GM23248 (cell line): ENCODE measurements at regions not wholly inside any gene's neighbourhood (a gene's known extent, or its start where the extent isn't known, plus 50 kb on each side); places are given as distances from the start of the nearest gene placed in this dataset.

Experiments used
- DNase-seq: peaks from one replicate; pipeline ENCODE4 v3.0.0-alpha.2; 2015
- H2AFZ ChIP-seq: fragments of 200-600 bp; sonication (generic); 2 replicates; pipeline ENCODE4 v1.6.1; 2016; ENCODE audit warnings: antibody characterized with exemption
- H3F3A ChIP-seq: fragments of 200-600 bp; sonication (generic); 2 replicates; pipeline ENCODE4 v1.6.1; 2016; ENCODE audit warnings: mild to moderate bottlenecking, antibody characterized with exemption, mixed run types; ENCODE audit not compliant: insufficient read depth
- H3K27ac ChIP-seq: fragments of 200-600 bp; sonication (generic); 2 replicates; pipeline ENCODE4 v1.5.1; 2016; ENCODE audit warnings: mild to moderate bottlenecking
- H3K27me3 ChIP-seq: fragments of 200-600 bp; sonication (generic); replicated peaks from 2 replicates; pipeline ENCODE4 v1.6.1; 2016; ENCODE audit warnings: mild to moderate bottlenecking; ENCODE audit not compliant: insufficient read depth
- H3K36me3 ChIP-seq: fragments of 200-600 bp; sonication (generic); 2 replicates; pipeline ENCODE4 v1.6.1; 2016; ENCODE audit warnings: low read depth, mild to moderate bottlenecking
- H3K4me1 ChIP-seq: fragments of 200-600 bp; sonication (generic); 2 replicates; pipeline ENCODE4 v1.6.1; 2016; ENCODE audit warnings: mild to moderate bottlenecking; ENCODE audit not compliant: insufficient read depth
- H3K4me2 ChIP-seq: fragments of 200-600 bp; sonication (generic); one replicate; pipeline ENCODE4 v1.6.1; 2016; ENCODE audit warnings: mild to moderate bottlenecking; ENCODE audit not compliant: unreplicated experiment
- H3K4me3 ChIP-seq: fragments of 200-600 bp; sonication (generic); 2 replicates; pipeline ENCODE4 v1.5.1; 2016; ENCODE audit warnings: mild to moderate bottlenecking
- H3K79me2 ChIP-seq: fragments of 200-600 bp; sonication (generic); 2 replicates; pipeline ENCODE4 v1.6.1; 2016; ENCODE audit warnings: mild to moderate bottlenecking; ENCODE audit not compliant: insufficient read depth
- H3K9ac ChIP-seq: fragments of 200-600 bp; sonication (generic); 2 replicates; pipeline ENCODE4 v1.6.1; 2016; ENCODE audit warnings: mild to moderate bottlenecking
- H3K9me2 ChIP-seq: fragments of 200-600 bp; sonication (generic); 2 replicates; pipeline ENCODE4 v1.6.1; 2016; ENCODE audit warnings: mixed run types, mild to moderate bottlenecking, moderate library complexity; ENCODE audit not compliant: insufficient read depth
- H3K9me3 ChIP-seq: fragments of 200-600 bp; sonication (generic); one replicate; pipeline ENCODE4 v1.6.1; 2017; ENCODE audit warnings: low read depth
- H4K20me1 ChIP-seq: fragments of 200-600 bp; sonication (generic); 2 replicates; pipeline ENCODE4 v1.6.0; 2016; ENCODE audit not compliant: insufficient read depth
- EZH2 ChIP-seq: fragments of 200-600 bp; sonication (generic); IDR thresholded peaks from 2 replicates; pipeline ENCODE4 v1.6.1; 2018; ENCODE audit warnings: antibody characterized with exemption, mild to moderate bottlenecking; ENCODE audit not compliant: insufficient read depth, poor library complexity, severe bottlenecking
- EZH2phosphoT487 ChIP-seq: fragments of 200-600 bp; sonication (generic); IDR thresholded peaks from 2 replicates; pipeline ENCODE4 v1.6.1; 2018; ENCODE audit warnings: antibody characterized with exemption, moderate library complexity, mild to moderate bottlenecking, low read depth; ENCODE audit not compliant: insufficient read depth
- WGBS, 2 experiments: methylation state at CpG; one replicate each; pipeline ENCODE4 v1.1.6; 2015 to 2017; ENCODE audit warnings: low lambda C conversion rate in 2 of 2, low coverage in 1 of 2; ENCODE audit errors: missing lambda C conversion rate in 2 of 2; 5-methylcytosine and 5-hydroxymethylcytosine counted together
- in situ Hi-C: fragments of 300-500 bp; cut with MboI; formaldehyde crosslinking; loops from 2 replicates; pipeline ENCODE4 v1.15.0; 2020

GRCh38 chr1:30615076-30615795 lies 108.1 kb downstream of the MATN1 start:
- 69 to 72% methylated on average over 3 of the region's 3 CpGs for WGBS, 2 experiments
- Histone ChIP-seq H3K27me3 (no peaks in the 10 kb centered on the region), H3K9ac (no peak overlapping the region)

GRCh38 chr1:30613188-30613587 lies 110.2 kb downstream of the MATN1 start:
- 38 to 47% methylated on average over 1 of the region's 1 CpG for WGBS, 2 experiments
- peak; percentile 58 for DNase-seq
- Histone ChIP-seq H3K27me3 (no peaks in the 10 kb centered on the region), H3K9ac (no peak overlapping the region), H3K4me1 (peaks cover 12% of the 10 kb centered on the region; the same call in 1 of the 2 replicates), H3K4me2 (no peak overlapping the region), H4K20me1 (no peaks in the 10 kb centered on the region), H3K9me2 (no peaks in the 10 kb centered on the region), H3K9me3 (no peaks in the 10 kb centered on the region), H3K79me2 (no peaks in the 10 kb centered on the region), H2AFZ (no peak overlapping the region), H3K27ac (no peak overlapping the region), H3F3A (no peaks in the 10 kb centered on the region), H3K36me3 (no peaks in the 10 kb centered on the region), H3K4me3 (no peak overlapping the region)
- in situ Hi-C loops: no loop called here
- no peak for TF ChIP-seq EZH2phosphoT487
- TF ChIP-seq EZH2: no peak

More at GRCh38 chr1:30615076-30615795, 108.1 kb downstream of the MATN1 start:
- Histone ChIP-seq H2AFZ (no peak overlapping the region), H3K4me3 (no peak overlapping the region), H3K79me2 (no peaks in the 10 kb centered on the region), H3K9me2 (no peaks in the 10 kb centered on the region), H3K4me1 (peaks cover 18% of the 10 kb centered on the region; the same call in 1 of the 2 replicates), H3K4me2 (no peak overlapping the region), H3K9me3 (no peaks in the 10 kb centered on the region), H3K36me3 (no peaks in the 10 kb centered on the region), H3K27ac (no peak overlapping the region), H3F3A (no peaks in the 10 kb centered on the region), H4K20me1 (no peaks in the 10 kb centered on the region)
- DNase-seq: no peak
- no peak for TF ChIP-seq EZH2phosphoT487
- TF ChIP-seq EZH2: no peak
- in situ Hi-C loops: no loop called here

- in situ Hi-C loops: no loop called here
- H2AFZ ChIP-seq: no peak overlapping the region
- 94 to 95% methylated on average over 1 of the region's 1 CpG for WGBS, 2 experiments
Measured at GRCh38 chr1:30612536-30613065, 110.8 kb downstream of the MATN1 start.

DNA sequence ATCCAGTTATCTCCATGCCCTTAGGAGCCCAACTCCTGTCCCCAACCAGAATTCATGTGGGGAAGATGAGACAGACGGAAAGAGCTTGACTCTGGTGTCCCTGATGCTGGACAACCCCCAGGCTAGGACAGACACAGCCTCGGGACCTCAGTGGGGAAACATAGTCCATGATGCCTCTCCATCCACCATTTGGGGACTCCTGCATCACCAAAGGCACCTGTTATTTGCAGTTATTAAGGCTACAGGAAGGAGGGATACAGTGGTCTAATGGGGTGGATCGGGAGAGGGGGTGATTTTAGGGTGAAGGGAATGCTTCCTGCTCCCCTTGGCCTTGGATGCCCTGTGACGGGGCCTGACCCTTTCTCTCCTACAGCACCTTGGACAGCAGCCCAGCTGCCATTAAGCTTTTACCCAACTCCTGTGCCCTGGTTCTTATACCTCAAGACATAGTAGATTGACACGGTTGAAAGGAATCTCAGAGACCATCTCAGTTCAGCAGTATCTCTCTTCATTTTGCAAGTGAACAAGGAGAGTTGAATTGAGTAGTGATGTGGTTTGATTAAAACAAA lies 111.6 kb downstream of the MATN1 start:
- no peak overlapping the region for H3K9ac ChIP-seq
- H4K20me1 ChIP-seq: no peaks in the 10 kb centered on the region
- 0 out of 2 replicates have a peak, but pooled peaks cover 4% of the 10 kb centered on the region for H3K27me3 ChIP-seq
- 68 to 77% methylated on average over 5 of the region's 5 CpGs for WGBS, 2 experiments
- no peak overlapping the region for H2AFZ ChIP-seq
- no peaks in the 10 kb centered on the region for H3K79me2 ChIP-seq
- in situ Hi-C loops: no loop called here
- H3F3A ChIP-seq: no peaks in the 10 kb centered on the region
- no peak overlapping the region for H3K4me3 ChIP-seq
- peak; percentile 21 for DNase-seq
- no peaks in the 10 kb centered on the region for H3K36me3 ChIP-seq
- H3K4me1 ChIP-seq: 0 out of 2 replicates have a peak, but pooled peaks cover 8% of the 10 kb centered on the region
- TF ChIP-seq EZH2 (no peak), EZH2phosphoT487 (no peak)
- no peaks in the 10 kb centered on the region for H3K9me3 ChIP-seq
- H3K9me2 ChIP-seq: no peaks in the 10 kb centered on the region
- no peak overlapping the region for H3K4me2 ChIP-seq
- H3K27ac ChIP-seq: no peak overlapping the region

More at GRCh38 chr1:30612536-30613065, 110.8 kb downstream of the MATN1 start:
- Histone ChIP-seq H4K20me1 (no peaks in the 10 kb centered on the region), H3K4me2 (no peak overlapping the region), H3K9me3 (no peaks in the 10 kb centered on the region), H3F3A (no peaks in the 10 kb centered on the region), H3K9me2 (no peaks in the 10 kb centered on the region), H3K79me2 (no peaks in the 10 kb centered on the region), H3K27ac (no peak overlapping the region), H3K9ac (no peak overlapping the region), H3K4me1 (0 out of 2 replicates have a peak, but pooled peaks cover 8% of the 10 kb centered on the region), H3K27me3 (no peaks in the 10 kb centered on the region), H3K4me3 (no peak overlapping the region), H3K36me3 (no peaks in the 10 kb centered on the region)
- TF ChIP-seq EZH2phosphoT487 (no peak), EZH2 (no peak)
- DNase-seq: no peak
